ENCODE measurements at regions not wholly inside any gene's neighbourhood (a gene's known extent, or its start where the extent isn't known, plus 50 kb on each side); places are given as distances from the start of the nearest gene placed in this dataset.

DNA sequence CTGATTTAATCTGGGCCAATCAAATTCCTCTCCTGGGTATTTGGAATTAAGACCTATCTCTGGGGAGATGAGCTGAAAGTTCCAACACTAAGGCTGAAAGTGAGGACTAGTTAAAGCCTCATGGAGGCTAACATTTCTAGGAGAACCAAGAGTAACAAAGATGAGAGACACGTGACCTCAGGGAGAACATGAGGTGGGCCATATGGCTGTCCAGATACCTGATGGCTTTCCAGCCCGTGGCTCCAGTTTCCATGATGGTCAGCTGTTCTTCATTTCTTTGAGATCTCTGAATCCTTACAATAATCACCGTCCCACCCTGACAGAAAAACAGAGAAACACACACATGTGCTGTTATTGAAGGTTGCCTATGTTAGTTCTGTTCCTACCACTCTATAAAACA is 66.1 kb downstream of the LEPR start:
- no peak for DNase-seq (ENCODE audit: low read depth)

DNA sequence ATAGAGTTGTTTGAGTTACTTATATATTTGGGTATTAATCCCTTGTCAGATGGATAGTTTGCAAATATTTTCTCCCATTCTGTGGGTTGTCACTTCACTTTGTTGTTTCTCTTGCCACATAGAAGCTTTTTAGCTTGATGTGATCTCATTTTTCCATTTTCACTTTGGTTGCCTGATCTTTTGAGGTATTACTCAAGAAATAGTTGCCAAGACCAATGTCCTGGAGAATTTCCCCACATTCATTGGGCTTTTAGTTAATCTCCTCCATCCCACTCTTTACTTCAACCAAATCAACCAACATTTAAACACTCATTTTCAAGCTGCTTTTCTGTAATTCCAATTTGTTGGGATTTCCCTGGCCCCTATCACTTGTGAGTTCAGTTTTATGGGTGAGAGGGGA is 69.0 kb downstream of the LEPR start:
- no peak for DNase-seq (ENCODE audit: low read depth)

DNA sequence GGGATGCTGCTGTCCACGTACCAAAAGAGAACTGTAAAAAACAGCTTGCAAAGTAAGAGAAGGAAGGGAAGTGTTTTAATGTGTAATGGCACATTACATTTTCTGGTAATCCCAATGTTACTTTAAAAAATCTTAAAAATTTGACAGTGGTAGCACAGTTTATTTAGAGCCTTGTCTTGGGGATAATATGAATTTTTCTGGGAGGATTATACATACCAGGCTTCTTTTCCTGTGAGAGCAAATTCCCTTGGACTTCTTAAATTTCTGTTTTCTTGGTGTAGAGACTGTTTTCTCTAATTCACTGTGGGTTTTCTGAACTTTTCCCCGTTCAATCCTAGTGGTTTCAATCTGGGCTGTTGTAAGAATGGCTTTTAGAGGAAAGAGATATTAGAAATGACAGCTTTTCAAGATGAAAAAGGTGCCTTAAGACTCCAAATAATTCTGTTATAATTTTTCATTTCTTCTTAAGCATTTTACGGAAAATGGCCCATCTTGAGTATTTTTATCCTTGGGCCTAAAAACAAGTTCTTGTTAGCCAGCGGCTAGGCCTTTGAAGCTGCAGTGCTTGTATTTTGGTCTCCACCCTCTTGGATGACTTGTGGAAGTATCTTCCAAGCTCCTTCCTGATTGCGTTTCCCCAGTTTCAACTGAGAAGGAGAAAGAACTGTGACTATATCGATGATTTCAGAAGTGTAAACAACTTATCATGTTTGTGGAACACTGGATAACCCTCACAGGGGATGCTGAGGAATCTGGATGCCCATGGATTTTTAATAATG is 70.0 kb downstream of the LEPR start:
- no peak for DNase-seq (ENCODE audit: low read depth)

DNA sequence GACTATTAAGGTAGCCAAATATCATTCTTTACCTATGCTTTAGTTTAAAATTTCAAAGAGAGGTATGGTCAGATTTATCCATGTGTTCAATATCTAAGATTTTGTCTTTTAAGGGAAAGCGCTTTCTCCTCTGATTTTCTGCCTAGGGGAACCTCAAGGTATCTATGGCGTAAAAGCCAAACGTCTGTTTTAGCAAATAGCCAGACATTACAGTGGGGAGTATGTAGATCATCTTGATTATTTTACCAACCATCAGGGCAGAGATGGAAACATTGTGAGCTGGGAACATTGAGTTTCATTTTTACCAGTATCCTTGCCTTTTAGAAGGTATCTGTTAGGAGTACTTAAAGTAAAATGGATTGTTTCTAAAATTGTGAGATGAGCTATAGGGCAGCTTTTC is 71.0 kb downstream of the LEPR start:
- DNase-seq (ENCODE audit: low read depth) = no peak

DNA sequence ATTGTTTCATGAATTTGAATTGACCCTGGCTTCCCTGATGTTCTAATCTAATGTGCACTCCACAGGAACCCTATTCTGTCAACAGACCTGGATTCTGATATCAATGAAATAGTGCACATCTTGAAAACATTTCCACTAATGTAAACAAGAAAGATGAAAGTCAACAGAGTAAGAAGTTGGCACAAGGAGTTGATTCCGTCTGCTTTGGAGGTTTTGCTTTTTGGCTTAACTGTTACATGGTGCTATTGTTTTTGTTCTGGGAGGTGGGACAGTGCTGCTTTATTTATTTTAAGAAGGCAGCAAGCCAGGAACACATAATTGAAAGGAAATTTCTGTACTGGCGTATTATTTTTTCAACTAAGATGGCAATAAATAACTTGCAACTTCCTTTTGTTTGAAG is 73.3 kb downstream of the LEPR start:
- DNase-seq (ENCODE audit: low read depth) = no peak

DNA sequence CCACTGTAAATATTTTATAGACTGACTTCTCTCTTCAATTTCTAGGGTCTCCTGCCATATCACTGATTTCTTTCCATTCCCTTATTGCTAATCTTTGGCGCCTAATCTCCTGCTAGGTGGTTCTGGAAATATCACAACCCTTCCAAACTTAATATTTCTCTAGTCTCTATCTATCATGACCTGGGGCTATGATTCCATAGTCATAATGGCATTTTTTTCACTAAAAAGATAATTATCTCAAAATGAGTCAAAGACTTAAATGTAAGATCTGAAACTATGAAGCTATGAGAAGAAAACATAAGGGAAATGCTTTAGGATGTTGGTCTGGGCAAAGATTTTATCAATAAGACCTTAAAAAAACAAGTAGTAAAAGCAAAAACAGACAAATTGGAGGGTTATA is 74.2 kb downstream of the LEPR start:
- DNase-seq (ENCODE audit: low read depth) = no peak

DNA sequence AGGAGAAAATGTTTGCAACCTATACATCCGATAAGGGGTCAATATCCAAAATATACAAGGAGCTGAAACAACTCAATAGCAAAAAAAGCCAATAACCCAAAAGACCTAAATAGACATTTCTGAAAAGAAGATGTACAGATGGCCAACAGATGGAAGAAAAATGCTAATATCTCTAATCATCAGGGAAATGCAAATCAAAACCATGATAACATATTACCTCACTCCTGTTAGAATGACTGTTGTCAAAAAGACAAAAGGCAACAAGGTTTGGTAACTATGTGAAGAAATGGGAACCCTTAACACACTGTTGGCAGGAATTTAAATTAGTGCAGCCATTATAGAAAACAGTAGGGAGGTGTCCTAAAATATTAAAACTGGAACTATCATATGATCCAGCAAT is 74.7 kb downstream of the LEPR start:
- DNase-seq (ENCODE audit: low read depth) = no peak

DNA sequence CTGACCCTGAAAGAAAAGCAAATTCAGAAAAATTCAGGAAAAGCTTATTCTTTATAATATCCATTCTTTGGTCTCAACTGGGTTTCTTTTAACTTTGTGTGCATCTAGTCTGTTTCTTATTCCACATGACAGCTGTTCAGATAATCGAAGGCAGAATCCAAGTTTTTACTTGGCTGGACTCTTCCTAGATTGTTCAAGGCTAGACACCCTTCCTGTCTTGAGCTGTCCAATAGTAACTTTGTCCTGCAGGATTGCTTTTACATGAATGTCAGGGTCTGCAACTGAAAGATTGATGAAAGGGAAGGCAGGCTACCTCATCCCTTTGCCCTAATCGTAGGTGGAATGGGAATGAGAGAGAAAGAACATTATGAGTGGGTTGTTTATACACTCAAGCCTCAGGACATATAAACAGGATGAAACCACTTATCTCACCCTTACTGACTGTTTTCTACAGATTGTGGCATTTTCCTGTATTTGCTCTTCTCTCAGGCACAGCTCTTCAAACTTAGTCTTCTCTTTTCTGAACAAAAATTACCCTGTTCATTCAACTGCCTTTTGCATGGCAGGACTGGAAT is 76.9 kb downstream of the LEPR start:
- DNase-seq (ENCODE audit: low read depth) = no peak

DNA sequence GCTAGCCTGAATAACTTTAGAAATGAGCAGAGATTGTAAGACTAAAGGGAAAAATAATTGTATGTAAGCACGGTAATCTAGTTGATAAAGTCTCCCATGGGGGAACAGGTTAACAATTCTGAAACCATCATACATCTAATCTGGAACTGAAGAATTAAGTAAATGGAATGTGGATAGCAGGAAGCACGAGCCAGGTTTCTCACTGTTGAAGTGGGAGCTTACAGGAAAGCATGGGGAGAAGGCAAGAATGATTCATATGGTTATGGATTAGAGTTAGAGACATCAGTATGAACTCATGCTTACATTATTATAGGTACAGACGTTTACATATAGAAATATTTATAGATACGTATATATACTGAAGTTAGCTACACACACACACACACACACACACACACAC is 83.0 kb downstream of the LEPR start:
- no peak for DNase-seq (ENCODE audit: low read depth)

DNA sequence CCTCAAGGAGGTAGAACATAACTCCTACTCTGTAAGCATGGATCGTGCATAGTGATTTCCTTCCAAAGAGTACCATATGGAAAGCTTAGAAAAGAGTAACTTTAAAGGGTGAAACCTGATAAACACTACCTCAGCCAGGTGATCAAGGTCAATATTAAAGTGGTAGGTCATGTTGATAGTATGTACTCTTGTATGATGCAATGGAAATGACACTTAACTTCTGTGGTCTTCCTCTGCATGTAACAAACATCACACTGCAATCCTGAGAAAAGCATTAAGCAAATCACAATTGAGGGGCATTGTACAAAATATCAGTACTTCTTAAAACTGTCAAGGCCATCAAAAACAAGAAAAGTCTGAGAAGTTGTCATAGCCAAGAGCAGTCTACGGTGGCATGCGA is 83.8 kb downstream of the LEPR start:
- no peak for DNase-seq (ENCODE audit: low read depth)

DNA sequence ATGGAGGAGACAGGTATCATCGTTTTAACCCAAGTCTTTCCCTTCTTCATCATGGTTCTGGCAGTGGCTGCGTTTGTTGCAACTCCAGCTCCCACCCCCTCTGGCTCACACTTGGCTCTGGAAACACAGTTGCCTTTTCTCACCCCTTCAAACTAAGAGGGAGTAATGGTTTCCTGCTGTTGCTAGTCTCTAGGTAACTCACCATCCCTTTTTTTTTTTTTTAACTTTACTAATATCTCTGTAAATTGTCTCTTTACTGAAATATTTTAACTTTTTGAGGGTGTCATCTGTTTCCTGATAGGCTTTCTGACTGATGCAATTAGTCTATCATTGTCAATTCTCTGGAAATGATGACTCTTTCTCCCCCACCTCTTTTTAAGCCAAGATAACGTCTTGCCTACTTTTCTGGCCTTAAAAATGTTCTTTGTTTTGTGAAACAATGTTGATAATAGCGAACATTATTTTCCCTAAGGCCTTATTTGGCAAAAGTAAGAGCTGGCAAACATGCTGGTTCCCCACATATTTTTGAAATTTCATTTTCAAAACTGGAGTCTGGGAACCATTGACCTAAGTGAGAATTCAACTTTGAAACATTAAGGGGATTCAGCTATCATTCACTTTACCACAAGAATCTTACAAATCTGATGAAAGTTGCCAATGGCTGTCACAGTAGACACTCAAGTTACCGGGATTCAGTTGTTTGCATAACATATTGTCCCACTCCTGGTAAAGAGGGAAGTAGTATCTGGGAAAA is 85.3 kb downstream of the LEPR start:
- DNase-seq (ENCODE audit: low read depth) = no peak

DNA sequence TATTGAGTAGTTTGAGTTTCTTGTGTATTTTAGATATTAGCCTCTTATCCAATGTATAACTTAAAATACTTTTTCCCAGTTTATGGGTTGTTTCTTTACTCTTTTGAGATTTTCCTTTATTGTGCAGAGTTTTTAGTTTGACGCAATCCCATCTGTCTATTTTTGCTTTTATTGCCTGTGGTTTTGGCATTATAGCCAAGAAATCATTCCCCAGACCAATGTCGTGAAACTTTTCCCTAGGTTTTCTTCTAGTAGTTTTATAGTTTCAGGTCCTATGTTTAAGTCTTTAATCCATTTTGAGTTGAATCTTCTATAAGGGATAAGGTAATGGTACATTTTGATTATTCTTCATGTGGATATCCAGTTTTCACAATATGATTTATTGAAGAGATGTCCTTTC is 87.6 kb downstream of the LEPR start:
- DNase-seq (ENCODE audit: low read depth) = no peak

DNA sequence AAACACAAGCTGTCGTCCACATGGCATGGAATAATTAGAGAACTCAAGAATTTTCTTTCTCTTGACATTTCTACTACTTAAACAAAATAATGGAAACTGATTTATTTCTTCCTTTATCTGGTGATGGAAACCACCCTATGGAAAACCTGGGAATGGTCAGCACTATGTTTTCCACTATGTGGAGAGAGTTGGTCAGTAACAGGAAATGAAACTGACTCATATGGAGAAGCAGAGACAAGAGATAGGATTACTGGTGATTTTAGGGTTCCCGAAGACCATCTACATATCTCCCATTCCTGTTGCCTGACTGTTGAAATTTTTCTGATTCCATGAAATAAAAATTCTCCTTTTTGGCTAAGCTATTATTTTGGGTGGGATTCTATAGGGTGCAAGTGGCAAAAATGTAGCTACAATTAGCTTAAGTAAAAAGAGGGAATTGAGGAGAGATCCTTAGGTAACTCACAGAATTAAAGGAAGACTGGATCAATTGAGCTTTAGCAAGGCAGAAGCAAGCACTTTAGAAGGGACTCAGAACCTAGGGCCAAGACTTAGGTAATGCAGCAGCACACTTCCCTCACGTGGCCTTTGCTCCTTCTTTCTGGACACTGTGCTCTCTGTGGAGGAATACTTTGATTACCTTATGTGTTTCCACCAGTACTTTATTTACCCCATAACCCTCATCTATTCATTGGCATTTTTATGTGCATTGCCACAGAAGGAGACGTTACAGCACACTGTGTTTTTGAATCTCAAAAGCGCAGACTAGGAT is 89.6 kb downstream of the LEPR start:
- DNase-seq (ENCODE audit: low read depth) = no peak

DNA sequence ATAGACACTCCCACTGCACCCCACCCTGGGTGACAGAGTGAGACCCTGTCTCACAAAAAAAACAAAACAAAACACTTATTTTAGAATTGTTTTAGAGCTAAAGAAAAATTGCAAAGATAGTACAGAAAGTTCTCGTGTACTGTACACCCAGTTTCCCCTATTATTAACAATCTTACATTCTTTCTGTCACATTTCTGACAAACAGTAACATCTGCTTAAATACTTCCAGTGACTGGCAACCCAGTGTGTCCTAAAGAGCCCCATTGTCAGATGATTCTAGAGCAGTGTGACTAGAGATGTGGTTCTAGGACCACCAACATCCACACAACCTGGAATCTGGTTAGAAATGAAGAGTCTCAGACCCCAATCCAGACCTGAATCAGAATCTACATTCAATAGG is 90.5 kb downstream of the LEPR start:
- no peak for DNase-seq (ENCODE audit: low read depth)

DNA sequence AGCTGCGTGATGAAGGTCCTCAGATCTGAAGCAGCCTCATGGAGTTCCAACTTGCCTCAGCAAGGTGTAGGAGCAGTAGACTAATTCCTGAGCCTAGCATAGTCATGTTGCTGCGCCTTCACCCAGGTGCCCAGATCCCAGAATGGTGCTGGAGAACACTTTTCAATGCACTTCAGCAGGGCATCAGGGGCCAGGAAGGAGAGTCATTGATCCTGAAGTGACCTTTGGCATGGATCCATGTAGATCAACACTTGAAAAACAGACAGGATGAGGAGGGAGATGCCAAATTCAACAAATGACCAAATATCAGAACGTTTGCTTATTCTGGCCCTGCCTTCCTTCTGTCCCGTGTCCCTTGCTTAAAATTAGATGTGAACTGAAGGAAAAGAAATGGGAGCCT is 91.9 kb downstream of the LEPR start:
- DNase-seq (ENCODE audit: low read depth) = no peak

DNA sequence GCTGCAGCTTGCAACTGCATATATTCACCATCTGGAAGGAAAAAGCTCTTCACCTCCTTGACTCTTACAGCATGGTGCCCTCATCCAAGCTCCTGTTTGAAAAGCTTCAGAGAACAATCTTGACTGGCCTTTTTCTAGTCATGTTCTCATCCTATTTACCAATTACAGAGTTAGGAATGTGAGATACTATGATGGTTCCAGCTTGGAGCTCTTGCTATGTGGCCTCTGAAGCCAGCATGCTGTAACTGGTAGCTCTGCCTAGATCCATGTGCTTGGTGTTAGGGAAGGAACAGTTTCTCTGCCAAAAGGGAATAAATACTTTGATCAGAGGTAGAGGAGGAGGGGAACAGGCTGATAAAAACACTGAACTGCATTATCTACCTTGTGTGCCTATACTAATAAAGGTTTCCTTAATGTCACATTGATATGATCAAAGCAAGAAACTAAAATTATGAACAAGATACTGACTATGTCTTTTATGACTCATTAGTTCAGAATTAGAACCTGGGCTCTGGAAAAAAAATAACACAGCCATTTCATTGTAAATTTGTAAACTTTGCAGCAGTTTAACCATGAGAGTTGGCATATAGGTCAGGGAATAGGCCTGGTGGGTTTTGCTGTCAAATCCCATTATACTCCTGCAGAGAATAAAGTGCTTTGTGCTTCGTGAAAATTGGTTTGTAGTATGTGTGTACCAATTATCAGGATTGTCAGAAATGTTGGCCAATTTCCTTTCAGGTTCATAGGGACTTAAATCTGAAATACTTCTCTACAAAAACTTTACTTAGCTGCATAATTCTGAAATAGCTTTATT is 92.7 kb downstream of the LEPR start:
- no peak for DNase-seq (ENCODE audit: low read depth)

DNA sequence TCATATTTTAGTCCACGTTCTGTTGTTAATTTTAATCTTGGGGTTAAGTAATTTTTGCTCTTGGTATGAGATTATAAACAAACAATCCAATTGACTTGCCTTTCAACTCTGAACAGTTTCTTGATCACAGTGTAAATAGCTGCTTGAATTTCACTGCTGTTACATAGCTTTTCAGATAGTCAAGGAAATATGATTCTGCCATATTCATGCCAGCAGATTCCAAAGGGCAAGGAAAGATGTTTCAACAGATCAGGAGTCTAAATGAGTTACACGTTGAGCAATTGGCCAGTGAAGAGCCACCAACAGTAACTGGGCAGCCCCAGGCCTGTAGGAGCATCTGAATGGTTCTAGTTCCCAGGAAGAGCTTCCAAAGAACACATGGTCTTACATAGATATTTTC is 93.6 kb downstream of the LEPR start:
- no peak for DNase-seq (ENCODE audit: low read depth)

DNA sequence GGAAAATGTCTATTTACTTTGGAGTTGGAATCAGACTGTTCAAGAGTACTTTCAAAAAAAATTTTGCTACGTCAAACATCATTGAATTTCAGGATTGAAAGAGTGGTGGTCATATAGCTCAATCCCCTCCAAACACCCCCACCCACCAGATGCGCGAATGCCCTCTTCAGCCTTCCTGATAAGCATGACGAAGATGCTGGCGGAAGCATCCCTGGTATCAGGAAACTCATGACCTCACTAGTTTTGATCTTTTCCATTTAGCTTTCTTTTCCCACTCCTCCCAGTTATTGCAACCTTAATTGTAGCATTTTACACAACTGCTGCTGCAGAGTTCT is 104.4 kb downstream of the LEPR start:
- DNase-seq (ENCODE audit: low read depth) = no peak

DNA sequence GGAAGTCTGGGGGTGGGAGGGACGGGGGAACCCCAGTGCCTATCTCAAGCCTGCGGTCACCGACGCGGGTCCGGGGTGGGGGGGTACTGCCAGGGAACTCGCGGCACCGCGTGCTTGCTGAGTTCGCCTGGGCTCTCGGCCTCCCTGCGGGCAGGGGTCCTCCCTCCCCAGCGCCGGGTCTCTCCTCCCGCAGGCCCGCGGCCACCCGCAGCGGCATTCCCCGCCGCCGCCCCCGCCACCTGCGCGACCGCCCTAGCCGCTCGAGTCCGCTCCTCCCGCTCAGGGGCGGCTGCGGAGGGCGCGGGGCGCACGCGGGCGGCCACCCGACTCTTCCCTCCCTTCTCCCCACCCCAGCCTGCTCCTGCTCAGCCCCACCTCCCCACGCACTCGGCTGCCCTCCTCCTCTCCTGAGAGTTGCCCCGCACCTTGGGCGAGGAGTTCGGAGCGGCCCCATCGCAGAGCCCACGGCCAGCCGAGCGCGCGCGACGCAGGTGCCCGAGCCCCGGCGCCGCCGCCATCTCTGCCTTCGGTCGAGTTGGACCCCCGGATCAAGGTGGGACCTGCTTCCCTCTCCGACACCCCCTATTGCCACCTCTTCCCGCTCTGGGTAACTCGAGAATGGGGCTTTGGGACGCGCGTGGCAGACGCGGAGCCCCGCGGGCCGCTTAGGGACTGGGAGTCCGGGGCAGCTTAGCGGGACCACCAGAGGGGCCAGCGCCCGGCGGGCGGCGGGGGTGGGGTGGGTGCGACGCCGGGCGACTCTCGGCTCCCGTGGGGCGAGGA is 105.0 kb downstream of the LEPR start:
- DNase-seq (ENCODE audit: low read depth) = no peak

DNA sequence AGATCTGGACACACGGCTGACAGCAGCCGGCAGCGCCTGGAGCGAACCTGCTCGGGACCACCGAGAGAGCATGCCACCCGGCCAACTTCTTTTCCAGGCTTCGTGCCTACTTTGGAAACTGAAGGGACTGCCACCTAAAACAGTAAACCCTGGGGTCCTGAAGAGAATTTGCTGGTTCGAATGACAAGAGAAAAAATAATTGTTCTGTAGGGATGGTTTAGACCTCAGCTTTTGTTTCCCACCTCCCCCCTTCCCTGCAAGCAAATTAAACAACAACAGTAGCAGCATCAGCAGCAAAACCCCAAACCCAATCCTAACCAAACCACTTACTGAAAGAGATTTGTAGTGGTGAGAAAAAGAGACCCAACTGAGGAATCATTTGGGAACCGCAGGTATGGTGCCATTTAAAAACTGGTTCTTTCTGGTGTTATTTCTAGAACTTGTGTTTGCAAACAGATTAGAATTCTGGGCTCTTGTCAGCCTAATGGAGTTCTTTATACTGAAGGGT is 105.6 kb downstream of the LEPR start:
- DNase-seq (ENCODE audit: low read depth) = no peak

DNA sequence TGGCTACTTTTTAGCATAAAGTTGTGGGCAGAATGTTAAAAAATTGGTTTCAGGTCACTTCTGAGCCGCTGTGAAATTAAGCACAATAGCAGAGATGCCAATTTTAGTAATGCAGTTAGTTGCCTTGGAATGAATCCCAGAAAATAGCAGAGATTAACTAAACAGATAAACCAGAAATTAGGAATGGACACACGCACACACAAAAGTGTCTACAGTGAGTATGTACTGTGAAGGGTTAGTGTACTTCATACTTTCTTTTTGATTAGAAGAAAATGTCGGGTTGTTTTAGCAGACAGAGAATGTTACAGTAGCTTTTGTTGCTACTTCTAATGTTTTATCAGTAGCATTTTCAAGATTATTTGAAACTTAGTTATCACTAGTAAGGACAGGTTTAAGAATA is 106.7 kb downstream of the LEPR start:
- DNase-seq (ENCODE audit: low read depth) = no peak

All from activated T-helper 9 cell treated with anti-CD3 and anti-CD28 coated beads, Interleukin-2, amount 50 U/mL, for 16 hours (primary cell).